ENCODE measurements at regions not wholly inside any gene's neighbourhood (a gene's known extent, or its start where the extent isn't known, plus 50 kb on each side); places are given as distances from the start of the nearest gene placed in this dataset.

GRCh38 chr3:30221619-30222018 lies 384.8 kb upstream of the TGFBR2 start:
- DNase-seq (ENCODE audit: low read depth) = no peak

GRCh38 chr3:30222441-30222840 lies 384.0 kb upstream of the TGFBR2 start:
- no peak for DNase-seq (ENCODE audit: low read depth)

- DNase-seq (ENCODE audit: low read depth) = no peak
These were observed 381.4 kb upstream of the TGFBR2 start for GRCh38 chr3:30225021-30225420.

GRCh38 chr3:30226601-30227151 lies 379.7 kb upstream of the TGFBR2 start:
- DNase-seq (ENCODE audit: low read depth) = no peak

GRCh38 chr3:30227571-30228301 lies 378.7 kb upstream of the TGFBR2 start:
- peak; percentile 91 for DNase-seq (ENCODE audit: low read depth)

GRCh38 chr3:30228302-30228631 lies 378.1 kb upstream of the TGFBR2 start:
- no peak for DNase-seq (ENCODE audit: low read depth)

- peak; percentile 85 for DNase-seq (ENCODE audit: low read depth)
These were observed 374.9 kb upstream of the TGFBR2 start for GRCh38 chr3:30231277-30232141.

GRCh38 chr3:30232142-30232541 lies 374.3 kb upstream of the TGFBR2 start:
- peak; percentile 84 for DNase-seq (ENCODE audit: low read depth)

GRCh38 chr3:30233913-30234646 lies 372.3 kb upstream of the TGFBR2 start:
- no peak for DNase-seq (ENCODE audit: low read depth)

- no peak for DNase-seq (ENCODE audit: low read depth)
These were observed 370.4 kb upstream of the TGFBR2 start for GRCh38 chr3:30236011-30236410.

GRCh38 chr3:30241721-30242120 lies 364.7 kb upstream of the TGFBR2 start:
- DNase-seq (ENCODE audit: low read depth) = no peak

GRCh38 chr3:30245858-30246622 lies 360.4 kb upstream of the TGFBR2 start:
- DNase-seq (ENCODE audit: low read depth) = no peak

GRCh38 chr3:30248423-30248822 lies 358.0 kb upstream of the TGFBR2 start:
- DNase-seq (ENCODE audit: low read depth) = no peak

- DNase-seq (ENCODE audit: low read depth) = no peak
These were observed 353.9 kb upstream of the TGFBR2 start for GRCh38 chr3:30252474-30252873.

GRCh38 chr3:30253832-30254231 lies 352.6 kb upstream of the TGFBR2 start:
- DNase-seq (ENCODE audit: low read depth) = no peak

- no peak for DNase-seq (ENCODE audit: low read depth)
These were observed 349.9 kb upstream of the TGFBR2 start for GRCh38 chr3:30256474-30256873.

- DNase-seq (ENCODE audit: low read depth) = no peak
These were observed 347.7 kb upstream of the TGFBR2 start for GRCh38 chr3:30258426-30259392.

GRCh38 chr3:30259730-30260129 lies 346.7 kb upstream of the TGFBR2 start:
- DNase-seq (ENCODE audit: low read depth) = no peak

- DNase-seq (ENCODE audit: low read depth) = no peak
These were observed 345.6 kb upstream of the TGFBR2 start for GRCh38 chr3:30260762-30261161.

GRCh38 chr3:30263238-30263924 lies 343.0 kb upstream of the TGFBR2 start:
- no peak for DNase-seq (ENCODE audit: low read depth)

All from stromal cell of bone marrow (primary cell).